Peyer's patch (tissue), 4 donors: ENCODE measurements at regions not wholly inside any gene's neighbourhood (a gene's known extent, or its start where the extent isn't known, plus 50 kb on each side); places are given as distances from the start of the nearest gene placed in this dataset.

ENCODE experiments used
- POLR2A ChIP-seq, 2 donors: fragments of 450-650 bp; IDR thresholded peaks; one replicate each; pipeline ENCODE4 v1.5.1; 2017; ENCODE audit warnings: antibody characterized with exemption in 2 of 2, mild to moderate bottlenecking in 2 of 2, moderate library complexity in 2 of 2
- TF ChIP-seq, protein P1 (sequence below), 6 experiments: fragments of 450-650 bp in 4 of 6; fragments of 200-600 bp in 2 of 6; sonication (generic) in 1 of 6; IDR thresholded peaks; one replicate each; pipeline ENCODE4 v1.5.1; 2017 to 2019; ENCODE audit warnings: antibody characterized with exemption in 6 of 6, mild to moderate bottlenecking in 3 of 6, moderate library complexity in 1 of 6

DNA sequence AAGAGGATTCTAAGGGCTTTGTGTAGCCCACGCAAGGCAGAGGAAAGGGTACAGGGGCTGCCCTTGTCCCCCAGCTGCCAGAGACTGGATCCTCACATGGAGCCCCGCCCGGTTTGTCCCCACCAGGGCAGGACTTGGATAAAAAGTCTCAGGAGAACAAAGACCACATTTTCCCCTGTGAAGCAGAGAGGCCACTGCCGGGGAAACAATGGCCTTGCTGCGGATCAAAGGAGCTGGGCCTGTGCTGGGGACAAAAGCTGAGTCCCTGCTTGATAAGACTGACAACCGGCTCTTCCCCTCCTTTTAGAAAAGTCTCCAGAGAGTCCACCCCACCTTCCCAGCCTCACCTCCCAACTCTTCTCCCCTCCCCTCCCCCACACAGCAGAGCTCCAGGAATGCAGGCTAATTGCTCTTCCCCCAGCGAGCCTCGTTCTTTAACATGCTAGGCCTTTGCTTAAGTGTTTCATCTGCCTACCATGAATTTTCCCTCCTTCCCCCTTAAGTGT is 142.4 kb downstream of the PLPP3 start:
- TF ChIP-seq, protein P1, sequence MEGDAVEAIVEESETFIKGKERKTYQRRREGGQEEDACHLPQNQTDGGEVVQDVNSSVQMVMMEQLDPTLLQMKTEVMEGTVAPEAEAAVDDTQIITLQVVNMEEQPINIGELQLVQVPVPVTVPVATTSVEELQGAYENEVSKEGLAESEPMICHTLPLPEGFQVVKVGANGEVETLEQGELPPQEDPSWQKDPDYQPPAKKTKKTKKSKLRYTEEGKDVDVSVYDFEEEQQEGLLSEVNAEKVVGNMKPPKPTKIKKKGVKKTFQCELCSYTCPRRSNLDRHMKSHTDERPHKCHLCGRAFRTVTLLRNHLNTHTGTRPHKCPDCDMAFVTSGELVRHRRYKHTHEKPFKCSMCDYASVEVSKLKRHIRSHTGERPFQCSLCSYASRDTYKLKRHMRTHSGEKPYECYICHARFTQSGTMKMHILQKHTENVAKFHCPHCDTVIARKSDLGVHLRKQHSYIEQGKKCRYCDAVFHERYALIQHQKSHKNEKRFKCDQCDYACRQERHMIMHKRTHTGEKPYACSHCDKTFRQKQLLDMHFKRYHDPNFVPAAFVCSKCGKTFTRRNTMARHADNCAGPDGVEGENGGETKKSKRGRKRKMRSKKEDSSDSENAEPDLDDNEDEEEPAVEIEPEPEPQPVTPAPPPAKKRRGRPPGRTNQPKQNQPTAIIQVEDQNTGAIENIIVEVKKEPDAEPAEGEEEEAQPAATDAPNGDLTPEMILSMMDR (IDR thresholded peaks at IDR 0.05) = no peak
- no peak for TF ChIP-seq POLR2A (IDR thresholded peaks at IDR 0.05)
